HG03460 (cell line): ENCODE measurements at regions not wholly inside any gene's neighbourhood (a gene's known extent, or its start where the extent isn't known, plus 50 kb on each side); places are given as distances from the start of the nearest gene placed in this dataset.
"Not testable (repeated sequence)": the region's sequence is repeated elsewhere in the genome, so short reads cannot be mapped to it uniquely, and the experiment has no call there.

ENCODE experiments used
- ATAC-seq: cut with Tn5 transposase; IDR thresholded peaks from one replicate; pipeline ENCODE4 v1.9.1; 2021; ENCODE audit not compliant: unreplicated experiment

DNA sequence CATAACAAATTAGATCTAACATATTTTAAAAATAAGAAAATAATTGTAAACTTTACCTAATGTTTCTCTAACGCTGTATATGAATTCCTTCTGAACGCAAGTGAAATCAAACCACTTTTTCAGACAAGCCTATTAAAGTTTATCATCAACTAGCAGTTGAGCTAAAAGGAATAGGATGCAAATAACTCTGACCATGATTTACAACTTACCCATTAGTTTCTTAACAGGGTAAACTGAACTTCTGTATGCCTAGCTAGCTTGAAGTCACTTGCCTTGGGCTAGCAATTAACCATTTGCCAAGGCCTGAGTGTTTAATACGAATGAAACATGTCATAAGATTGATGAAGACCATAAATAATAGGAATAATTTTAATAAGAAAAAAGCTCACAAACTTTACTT, 762.7 kb upstream of the ARRDC3 start:
- ATAC-seq, result no peak

DNA sequence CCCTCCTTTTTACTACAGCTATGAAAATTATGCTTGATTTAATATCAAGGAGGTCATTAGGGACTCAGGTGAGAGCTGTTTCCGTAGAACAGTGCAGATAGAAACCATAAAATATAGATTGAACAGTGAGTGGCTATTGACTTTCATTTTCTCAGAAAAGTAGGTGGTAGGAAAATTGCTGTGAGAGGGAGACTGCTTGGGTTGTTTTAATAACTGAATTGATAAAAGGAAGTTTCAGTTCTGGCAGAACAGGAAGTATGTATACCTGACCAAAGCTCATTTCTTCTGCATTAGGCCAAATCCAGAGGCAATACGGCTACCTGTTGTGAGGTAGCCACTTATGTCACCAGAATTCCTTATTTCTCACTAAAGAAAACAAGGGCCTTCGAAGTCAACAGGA, 761.7 kb upstream of the ARRDC3 start:
- no peak for ATAC-seq

DNA sequence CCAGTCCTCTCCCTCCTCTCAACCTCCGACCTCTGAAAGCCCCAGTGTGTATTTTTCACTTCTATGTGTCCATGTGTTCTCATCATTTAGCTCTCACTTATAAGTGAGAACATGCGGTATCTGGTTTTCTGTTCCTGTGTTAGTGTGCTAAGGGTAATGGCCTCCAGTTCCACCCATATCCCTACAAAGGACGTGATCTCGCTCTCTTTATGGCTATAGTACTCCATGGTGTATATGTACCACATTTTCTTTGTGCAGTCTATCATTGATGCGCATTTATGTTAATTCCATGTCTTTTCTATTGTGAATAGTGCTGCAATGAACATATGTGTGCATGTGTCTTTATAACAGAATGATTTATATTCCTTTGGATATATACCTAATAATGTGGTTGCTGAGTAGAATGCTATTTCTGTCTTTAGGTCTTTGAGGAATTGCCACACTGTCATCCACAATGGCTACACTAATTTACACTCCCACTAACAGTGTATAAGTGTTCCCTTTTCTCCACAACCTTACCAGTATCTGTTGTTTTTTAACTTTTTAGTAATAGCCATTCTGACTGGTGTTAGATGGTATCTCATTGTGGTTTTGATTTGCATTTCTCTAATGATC, 749.3 kb upstream of the ARRDC3 start:
- ATAC-seq, result not testable (repeated sequence)

DNA sequence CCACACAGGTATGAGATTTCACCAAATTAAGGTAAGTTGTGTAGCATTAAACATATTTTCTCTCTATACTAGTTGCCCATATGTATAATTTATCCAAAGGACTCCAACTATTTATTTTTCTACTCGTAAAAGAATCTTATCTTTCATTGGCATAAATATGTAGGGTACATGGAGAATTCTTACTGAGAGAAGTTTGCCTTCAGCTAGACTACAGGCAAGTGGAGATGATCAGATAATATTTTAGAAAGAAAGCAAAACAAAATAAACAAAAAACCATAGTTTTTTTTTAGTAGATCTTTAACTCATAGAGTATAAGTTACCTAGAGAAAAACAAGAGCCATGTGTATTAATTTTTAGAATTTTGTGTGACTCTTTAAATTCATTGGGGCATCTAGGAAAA, 743.1 kb upstream of the ARRDC3 start:
- no peak for ATAC-seq

DNA sequence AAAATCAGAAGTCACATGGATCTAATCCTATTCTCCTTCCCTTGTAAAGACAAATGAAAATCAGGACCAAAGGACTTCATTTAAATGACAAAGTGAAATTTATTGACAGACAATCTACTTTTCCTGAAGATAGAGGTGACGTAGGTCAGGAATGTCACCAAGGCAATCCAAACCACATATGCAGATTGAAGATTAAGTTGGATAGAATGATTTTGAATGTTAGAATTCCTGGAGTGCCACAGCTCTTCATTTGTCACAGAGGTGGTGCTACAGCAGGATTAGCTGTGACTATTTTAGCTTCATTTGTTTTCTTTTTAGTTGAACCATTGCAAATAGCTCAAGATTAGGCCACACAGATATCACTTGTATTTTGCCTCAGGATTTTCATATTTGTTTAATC, 736.0 kb upstream of the ARRDC3 start:
- no peak for ATAC-seq

DNA sequence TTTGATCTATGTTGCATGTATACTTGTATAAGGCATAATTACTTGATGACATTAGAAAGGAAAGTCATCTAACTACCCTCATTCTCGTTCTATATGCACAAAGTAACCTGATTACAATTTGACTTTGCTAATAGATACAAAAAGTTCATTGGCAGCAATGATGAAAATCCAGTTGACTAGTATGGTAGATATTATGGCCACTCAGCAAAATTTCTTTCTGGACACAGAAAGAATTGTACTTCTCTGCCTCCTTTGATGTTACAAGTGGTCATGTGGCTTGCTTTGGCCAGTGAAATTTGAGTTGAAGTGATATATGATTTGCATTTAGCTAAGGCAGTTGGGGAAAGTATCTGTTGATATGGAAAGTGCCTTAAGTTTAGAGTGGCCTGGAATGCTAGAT, 723.7 kb upstream of the ARRDC3 start:
- ATAC-seq, result no peak

DNA sequence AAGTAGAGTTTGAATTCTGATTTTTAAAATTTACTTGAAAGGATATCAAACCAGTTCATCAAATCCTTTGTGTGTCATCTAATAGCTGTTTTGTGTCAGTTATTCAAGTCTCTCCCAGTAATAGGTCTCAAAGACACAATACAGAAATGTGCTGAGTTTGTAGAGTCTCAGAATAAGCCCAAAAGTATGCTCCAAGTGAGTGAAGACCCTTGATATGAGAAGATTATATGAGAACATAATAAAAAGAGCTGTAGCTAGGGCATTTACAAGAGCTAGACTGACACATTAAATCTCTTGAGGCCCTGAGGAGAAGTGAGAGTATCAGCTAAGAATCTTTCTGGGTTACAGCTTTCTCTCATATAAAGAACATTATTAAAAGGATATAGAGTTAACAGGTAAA, 721.0 kb upstream of the ARRDC3 start:
- no peak for ATAC-seq

DNA sequence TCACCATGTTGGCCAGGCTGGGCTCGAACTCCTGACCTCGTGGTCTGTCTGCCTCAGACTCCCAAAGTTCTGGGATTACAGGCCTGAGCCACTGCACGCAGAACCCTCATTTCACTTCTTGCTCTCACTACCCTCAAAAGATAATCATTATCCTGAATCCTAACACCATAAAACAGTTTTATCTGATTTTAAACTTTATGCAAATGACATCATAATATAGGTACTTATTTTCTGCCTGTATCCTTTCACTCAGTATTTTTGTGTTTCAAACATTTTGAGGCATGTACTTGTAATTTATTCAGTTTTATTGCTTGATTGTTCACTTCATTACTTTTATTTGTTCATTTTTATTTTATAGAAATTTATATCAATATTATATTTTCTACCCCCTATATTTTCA, 719.2 kb upstream of the ARRDC3 start:
- no peak for ATAC-seq

DNA sequence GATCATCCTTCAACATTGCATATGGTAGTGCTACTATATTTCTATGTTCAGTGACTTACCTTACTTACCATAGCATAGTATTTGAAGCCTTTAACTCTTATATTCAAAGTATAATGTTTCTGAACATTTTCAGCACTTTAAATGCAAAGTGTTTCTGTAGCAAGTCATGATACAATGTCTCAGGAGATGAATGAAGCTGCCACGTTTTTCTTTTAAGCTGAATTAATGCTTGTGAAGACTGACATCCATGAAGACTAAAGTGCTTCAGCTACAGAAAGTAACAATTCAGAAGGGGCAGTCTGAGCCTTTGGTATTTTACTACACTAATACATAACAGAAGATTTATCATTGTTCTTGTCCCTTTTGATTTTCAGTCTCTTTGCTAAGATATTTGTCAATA, 709.1 kb upstream of the ARRDC3 start:
- no peak for ATAC-seq

DNA sequence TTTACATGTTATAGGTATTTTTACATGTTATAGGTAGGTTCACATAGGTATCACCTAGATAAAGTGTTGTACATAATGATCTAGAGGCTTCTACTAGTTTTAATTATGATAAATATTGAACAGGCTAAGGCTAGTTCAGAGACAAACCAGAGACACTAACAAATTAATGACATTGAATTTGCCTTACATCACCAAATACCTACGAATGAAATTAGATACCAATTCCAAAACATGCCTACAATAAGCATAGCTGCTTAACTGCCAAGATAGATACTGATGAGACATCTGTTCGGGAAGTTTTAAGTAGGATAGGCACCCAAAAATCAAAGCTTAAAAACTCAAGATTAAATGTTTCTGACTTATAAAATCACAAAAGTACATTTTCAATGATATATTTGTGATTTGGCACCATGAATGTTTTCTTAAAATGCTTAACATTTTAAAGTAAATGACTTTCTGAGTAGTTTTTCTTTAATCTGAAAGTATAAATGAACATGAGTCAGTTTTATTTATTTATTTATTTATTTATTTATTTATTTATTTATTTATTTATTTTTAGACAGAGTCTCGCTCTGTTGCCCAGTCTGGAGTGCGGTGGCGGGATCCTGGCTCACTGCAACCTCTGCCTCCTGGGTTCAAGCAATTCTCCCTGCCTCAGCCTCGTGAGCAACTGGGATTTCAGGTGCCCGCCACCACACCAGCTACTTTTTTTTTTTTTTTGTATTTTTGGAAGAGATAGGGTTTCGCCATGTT, 703.1 kb upstream of the ARRDC3 start:
- no peak for ATAC-seq

DNA sequence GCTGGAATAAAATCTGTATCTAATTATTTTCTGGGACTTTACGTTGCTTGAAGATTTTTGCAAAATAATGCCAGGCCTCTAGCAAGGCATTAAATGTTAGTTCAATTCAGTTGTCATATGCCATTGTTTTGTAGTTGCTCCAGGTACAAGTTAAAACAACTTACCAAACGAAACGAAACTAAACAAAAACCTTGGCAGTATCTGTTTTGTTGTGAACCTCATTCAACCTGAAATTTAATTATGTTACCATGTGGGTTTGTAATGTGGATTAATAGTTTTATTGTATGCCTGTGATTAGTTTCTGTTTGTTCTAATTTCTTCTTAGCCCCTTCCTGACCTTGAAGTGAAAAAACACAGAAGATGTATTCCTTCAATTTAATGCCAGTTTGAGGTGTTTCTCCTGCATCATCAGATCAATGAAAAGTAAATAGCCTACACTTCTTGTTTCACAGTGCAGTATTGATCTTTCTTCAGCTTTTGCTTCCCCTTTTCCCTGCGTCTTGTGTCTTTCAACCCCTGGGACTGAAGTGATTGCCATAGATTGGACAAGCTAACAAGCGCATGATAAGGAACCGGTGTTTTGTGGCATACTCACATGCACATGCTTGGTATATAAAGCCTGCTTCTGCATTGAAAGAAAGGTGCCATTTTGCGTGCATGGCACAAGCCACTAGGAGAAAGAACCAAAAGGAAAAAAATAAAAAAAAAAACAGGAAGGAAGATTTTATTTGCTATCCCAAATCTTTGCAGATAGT, 699.0 kb upstream of the ARRDC3 start:
- ATAC-seq, result no peak

DNA sequence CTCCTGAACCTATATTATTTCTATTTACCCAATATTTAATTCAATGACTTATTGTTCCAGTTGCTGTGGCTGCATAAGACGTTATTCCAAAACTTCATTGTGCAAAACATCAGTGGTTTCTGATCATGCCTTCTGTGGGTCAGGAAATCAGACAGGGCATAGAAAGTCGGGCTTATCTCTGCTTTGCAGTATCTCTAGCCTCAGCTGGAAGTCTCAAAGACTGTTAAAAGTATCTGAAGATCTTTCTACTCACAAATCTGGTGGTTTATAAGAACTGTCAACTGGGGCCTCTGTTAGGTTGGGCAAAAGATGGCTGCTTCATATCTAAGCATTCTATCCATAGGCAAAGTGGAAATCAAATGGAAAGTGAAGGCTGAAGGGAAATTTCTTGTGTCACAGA, 687.7 kb upstream of the ARRDC3 start:
- no peak for ATAC-seq

DNA sequence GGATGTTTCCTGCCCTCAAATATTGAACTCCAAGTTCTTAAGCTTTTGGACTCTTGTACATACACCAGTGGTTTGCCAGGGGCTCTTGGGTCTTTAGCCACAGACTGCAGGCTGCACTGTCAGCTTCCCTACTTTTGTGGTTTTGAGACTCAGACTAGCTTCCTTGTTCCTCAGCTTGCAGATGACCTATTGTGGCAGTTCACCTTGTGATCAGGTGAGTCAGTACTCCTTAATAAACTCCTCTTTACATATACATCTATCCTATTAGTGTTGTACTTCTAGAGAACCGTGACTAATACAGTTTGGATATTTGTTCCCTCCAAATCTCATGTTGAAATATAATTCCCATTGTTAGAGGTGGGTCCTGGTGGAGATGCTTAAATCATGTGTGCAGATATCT, 681.9 kb upstream of the ARRDC3 start:
- ATAC-seq, result no peak

DNA sequence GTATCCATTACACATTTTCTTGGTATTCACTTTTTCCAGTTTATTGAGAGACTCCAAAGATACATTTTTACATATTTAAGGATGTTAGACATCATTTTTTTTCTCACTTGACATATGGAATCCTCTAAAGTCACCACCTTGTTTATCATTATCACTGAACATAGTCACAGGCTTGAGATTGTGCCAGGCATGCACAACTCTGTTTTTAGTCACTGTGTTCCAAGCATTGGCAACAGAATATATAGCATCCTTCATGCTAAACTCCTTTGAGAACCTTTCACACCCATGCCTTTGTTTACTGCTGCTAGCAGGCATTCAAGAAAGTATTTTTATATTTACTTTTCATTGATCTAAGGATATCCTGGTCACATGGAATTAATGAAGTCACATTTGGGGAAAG, 668.6 kb upstream of the ARRDC3 start:
- ATAC-seq, result no peak

DNA sequence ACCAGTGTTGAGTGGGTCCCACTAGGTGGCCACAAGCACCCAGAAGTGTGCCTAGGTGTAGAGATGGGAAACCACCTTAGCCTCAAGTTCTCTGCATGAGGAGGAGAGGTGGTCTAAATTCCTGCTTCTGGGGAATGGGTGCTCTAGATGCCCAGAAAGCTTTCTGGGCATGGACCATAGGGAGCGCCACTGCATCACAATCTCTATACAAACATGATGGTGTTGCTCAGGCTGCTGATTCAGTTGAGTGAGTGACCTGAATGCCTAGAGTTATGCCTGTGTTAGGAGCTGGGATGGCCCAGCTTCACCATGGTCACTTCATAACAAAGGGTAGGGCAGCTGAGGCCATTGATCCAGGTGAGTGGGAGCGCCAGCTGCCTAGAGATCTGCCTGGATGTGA, 667.9 kb upstream of the ARRDC3 start:
- ATAC-seq, result no peak

DNA sequence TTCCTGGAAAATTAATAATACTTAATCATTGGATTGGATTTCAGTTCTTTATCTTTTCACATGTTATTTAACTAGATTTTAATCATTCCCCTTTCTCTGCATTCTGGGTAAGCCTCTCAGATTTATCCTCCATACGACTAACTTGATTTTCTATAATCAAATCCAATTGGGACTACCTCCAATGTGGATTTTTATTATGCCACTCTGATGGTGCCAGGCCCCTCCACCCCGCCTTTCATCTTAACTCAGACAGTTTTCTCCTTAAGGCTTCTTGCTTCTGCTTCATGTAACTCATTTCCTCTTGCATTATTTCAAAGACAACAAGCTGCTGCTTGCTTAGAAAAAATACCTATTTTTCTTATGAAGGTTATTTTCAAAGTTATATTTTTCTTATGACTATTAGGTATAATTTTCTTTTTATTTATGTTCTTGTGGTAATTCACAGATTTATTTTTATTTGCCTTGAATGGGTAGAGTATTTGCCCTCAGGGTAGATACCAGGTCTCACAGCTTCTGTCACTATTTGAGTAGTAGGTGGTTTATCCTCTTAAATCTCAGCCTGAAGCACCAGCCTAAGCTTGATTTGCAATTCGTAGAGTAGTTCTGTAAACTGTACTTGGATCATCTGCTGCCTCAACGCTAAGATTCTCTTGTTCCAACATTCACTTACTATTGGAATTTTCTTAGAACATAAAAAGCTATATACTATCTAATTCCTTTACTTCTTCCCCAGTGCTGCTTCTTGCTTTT, 659.0 kb upstream of the ARRDC3 start:
- ATAC-seq, result no peak

DNA sequence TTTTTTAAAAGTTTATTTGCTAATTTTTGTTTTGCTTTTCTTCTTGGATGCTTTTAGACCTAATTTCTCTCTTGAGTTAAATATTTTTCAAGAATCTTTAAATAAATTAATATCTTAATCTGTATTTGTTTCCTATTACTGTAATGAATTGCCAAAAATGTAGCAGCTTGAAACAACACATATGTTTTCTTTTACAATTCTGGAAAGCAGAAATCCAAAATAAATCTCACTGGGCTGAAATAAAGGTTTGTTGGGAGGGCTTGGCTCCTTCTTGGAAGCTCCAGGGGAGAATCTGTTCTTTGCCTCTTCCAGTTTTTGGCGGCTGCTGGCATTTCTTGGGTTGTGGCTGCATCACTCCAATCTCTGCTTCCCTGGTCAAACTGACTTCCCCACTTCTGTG, 658.1 kb upstream of the ARRDC3 start:
- ATAC-seq, result no peak

DNA sequence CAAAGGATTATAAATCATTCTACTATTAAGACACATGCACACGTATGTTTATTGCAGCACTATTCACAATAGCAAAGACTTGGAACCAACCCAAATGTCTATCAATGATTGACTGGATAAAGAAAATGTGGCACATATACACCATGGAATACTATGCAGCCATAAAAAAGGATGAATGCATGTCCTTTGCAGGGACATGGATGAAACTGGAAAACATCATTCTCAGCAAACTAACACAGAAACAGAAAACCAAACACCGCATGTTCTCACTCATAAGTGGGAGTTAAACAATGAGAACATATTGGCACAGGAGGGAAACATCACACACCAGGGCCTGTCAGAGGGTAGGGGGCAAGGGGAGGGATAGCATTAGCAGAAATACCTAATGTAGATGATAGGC, 646.7 kb upstream of the ARRDC3 start:
- ATAC-seq, result not testable (repeated sequence)

DNA sequence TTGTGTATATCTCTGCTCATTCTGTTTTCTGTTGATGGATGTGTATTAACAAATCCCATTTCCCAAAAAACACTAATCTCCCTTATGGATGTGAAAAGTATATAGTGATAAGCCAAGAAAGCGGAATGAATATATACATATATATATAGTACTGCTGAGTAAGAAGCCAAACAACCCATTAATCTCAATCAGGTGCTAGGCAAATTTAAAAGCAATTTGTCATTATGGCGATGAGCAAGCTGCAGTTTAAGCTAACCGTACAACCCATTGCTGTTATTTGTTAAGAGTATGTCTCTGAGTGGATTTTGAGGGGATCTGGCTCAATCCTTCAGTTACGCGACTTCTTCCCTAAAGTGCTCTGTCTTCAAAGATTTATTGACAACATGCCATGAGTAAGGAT, 640.4 kb upstream of the ARRDC3 start:
- no peak for ATAC-seq

DNA sequence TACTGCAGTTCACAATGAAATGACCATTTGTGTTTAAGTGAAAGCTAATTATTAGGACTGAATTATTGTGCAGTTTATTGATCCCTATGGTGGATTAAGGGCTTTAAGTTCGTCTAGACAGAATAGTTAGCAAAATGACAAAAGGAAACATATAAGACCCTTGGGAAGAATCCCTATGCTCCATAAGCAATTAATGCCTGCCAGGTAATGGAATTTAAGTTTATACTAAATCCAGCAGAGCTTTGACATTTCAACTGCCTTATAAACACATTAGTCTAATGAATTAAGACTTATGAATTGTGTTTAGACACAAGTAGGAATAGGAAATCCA, 640.0 kb upstream of the ARRDC3 start:
- no peak for ATAC-seq

DNA sequence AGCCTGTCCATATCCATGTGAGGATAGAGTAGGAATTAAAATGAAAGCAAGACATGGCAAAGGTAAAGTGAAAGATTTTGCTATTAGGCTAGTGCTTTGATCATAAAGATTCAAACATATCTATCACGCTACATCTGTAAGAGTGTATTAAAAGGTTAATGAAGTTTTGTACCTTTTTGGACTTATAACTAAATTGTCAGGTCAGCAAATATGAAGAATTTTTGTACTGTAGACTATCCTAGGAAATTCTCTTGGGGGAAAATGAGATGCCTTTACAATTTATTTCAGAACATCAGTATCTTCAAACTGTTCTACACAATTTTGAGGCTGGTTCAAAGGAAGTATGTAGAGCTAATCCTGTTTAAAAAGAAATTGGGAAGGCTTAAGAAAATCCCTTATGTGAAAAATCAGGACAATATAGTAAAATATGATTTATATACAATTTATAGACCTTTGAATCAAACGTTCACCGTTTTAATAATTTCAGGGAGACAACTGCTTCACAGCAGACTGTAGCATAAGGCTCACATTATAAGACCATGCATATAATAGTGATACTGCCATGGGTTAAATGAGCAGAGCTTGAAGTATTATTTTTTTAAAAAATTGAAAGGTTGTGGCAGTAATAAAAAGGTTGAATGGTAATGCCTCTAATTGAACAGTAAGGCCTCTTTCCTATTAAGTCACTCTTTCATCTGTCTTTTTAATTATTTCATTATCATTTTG, 639.5 kb upstream of the ARRDC3 start:
- ATAC-seq, result no peak
